Rectal smooth muscle tissue (tissue), 1 donor: ENCODE measurements at regions not wholly inside any gene's neighbourhood (a gene's known extent, or its start where the extent isn't known, plus 50 kb on each side); places are given as distances from the start of the nearest gene placed in this dataset.

Experiments used
- H3K27ac ChIP-seq: one replicate; pipeline ENCODE4 v1.7.0; 2013; ENCODE audit warnings: low read depth, low read length, inconsistent platforms
- H3K27me3 ChIP-seq: one replicate; pipeline ENCODE4 v1.7.0; 2013; ENCODE audit warnings: low read length; ENCODE audit not compliant: control insufficient read depth, insufficient read depth
- H3K36me3 ChIP-seq: one replicate; pipeline ENCODE4 v1.7.0; 2013; ENCODE audit warnings: low read length; ENCODE audit not compliant: control insufficient read depth, insufficient read depth
- H3K4me1 ChIP-seq: one replicate; pipeline ENCODE4 v1.7.0; 2013; ENCODE audit warnings: low read length; ENCODE audit not compliant: control insufficient read depth, insufficient read depth
- H3K4me3 ChIP-seq: one replicate; pipeline ENCODE4 v1.7.0; 2013; ENCODE audit warnings: low read length
- H3K9ac ChIP-seq: one replicate; pipeline ENCODE4 v1.7.0; 2013; ENCODE audit warnings: low read length

GRCh38 chr5:77926337-77926736, 150.2 kb upstream of the TBCA start:
- no peak overlapping the region for H3K9ac ChIP-seq
- no peaks in the 10 kb centered on the region for H3K4me1 ChIP-seq
- no peak overlapping the region for H3K27ac ChIP-seq
- no peak overlapping the region for H3K4me3 ChIP-seq
- no peaks in the 10 kb centered on the region for H3K27me3 ChIP-seq
- no peaks in the 10 kb centered on the region for H3K36me3 ChIP-seq

DNA sequence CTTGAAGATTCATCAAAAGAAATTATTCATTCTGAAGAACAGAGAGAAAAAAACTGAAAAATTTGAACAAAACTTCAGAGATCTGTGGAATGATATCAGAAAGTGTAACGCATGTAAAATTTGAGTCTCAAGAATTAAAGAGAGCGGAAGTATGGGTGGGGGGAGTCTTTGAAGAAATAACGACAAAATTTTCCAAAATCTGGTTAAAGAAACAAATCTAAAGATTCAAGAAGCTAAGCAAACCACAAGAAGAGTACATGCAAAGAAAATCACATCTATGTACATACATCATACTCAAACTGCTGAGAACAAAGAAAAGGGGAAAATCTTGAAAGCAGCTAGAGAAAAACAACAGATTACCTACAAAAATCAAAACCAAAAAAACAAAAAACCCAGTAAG, 149.4 kb upstream of the TBCA start:
- H3K36me3 ChIP-seq = no peaks in the 10 kb centered on the region
- no peaks in the 10 kb centered on the region for H3K27me3 ChIP-seq
- H3K4me3 ChIP-seq = no peak overlapping the region
- no peak overlapping the region for H3K9ac ChIP-seq
- H3K27ac ChIP-seq = no peak overlapping the region
- no peaks in the 10 kb centered on the region for H3K4me1 ChIP-seq

- H3K9ac ChIP-seq = no peak overlapping the region
- H3K4me1 ChIP-seq = no peaks in the 10 kb centered on the region
- H3K27ac ChIP-seq = no peak overlapping the region
- no peak overlapping the region for H3K4me3 ChIP-seq
- H3K27me3 ChIP-seq = no peaks in the 10 kb centered on the region
- H3K36me3 ChIP-seq = no peaks in the 10 kb centered on the region
Measured at GRCh38 chr5:77924081-77924480, 147.9 kb upstream of the TBCA start.

- no peak overlapping the region for H3K4me3 ChIP-seq
Measured at GRCh38 chr5:77923666-77924065, 147.5 kb upstream of the TBCA start.

GRCh38 chr5:77921094-77921768, 145.1 kb upstream of the TBCA start:
- H3K36me3 ChIP-seq = no peaks in the 10 kb centered on the region
- no peaks in the 10 kb centered on the region for H3K27me3 ChIP-seq
- H3K4me1 ChIP-seq = no peaks in the 10 kb centered on the region
- H3K9ac ChIP-seq = no peak overlapping the region
- H3K27ac ChIP-seq = no peak overlapping the region
- H3K4me3 ChIP-seq = no peak overlapping the region

More at GRCh38 chr5:77923666-77924065, 147.5 kb upstream of the TBCA start:
- Histone ChIP-seq H3K36me3 (no peaks in the 10 kb centered on the region), H3K27me3 (no peaks in the 10 kb centered on the region), H3K27ac (no peak overlapping the region), H3K9ac (no peak overlapping the region), H3K4me1 (no peaks in the 10 kb centered on the region)

DNA sequence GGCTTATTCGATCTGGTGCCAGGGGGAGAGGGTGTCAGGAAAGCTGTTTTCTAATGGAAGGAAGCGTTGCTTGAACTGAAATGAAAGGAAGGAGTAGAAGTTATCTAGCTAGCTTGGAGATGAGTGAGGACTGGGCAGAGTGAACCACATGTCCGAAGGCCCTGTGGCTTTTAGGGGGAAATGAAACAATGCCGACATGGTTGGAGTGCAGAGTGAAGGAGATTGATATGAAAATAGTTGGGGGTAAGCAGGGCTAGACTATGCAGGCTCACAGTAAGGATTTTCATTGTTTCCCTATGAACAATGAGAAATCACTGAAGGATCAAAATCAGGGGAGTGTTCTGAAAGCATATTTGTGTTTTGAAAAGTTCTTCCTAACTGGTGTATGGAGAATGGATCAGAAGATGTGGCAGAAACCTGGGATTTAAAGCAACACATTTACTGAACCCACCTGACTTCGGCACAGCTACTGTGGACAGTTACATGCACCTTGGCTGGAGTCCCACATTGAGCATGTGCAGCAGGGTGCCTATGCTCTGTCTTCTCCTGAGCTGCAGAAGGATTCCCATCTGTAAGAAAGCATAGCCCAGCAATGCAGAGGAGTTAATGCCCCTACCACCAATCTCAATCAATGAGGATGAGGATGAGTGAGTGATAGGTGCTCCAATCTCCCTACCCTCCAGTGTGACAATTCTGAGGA, 144.4 kb upstream of the TBCA start:
- H3K36me3 ChIP-seq = no peaks in the 10 kb centered on the region
- H3K9ac ChIP-seq = no peak overlapping the region
- no peak overlapping the region for H3K4me3 ChIP-seq
- H3K4me1 ChIP-seq = no peaks in the 10 kb centered on the region
- H3K27me3 ChIP-seq = no peaks in the 10 kb centered on the region
- no peak overlapping the region for H3K27ac ChIP-seq

DNA sequence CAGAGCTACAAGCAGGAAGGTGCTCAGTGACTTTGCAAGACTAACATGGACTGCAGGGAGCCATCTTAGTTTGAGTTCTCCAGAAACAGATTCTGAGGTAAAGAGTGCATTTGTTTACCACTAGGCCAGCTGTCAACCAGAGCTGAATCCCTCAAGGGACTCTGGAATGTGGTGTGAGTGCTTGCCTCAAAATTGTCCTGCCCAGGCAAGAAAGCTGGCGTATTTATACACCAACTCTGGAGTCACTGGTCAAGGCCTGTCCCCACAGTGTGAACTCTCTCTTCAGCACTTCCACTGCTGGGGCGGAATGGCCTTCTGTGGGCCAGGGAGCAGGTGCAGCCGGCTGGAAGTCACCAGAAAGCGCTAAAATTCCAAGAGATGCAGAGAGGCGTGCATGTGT, 139.2 kb upstream of the TBCA start:
- H3K4me1 ChIP-seq = no peaks in the 10 kb centered on the region
- no peaks in the 10 kb centered on the region for H3K36me3 ChIP-seq
- H3K9ac ChIP-seq = no peak overlapping the region
- H3K27me3 ChIP-seq = no peaks in the 10 kb centered on the region
- no peak overlapping the region for H3K27ac ChIP-seq
- no peak overlapping the region for H3K4me3 ChIP-seq

GRCh38 chr5:77912721-77913120, 136.6 kb upstream of the TBCA start:
- no peaks in the 10 kb centered on the region for H3K36me3 ChIP-seq
- no peak overlapping the region for H3K9ac ChIP-seq
- H3K27me3 ChIP-seq = no peaks in the 10 kb centered on the region
- no peaks in the 10 kb centered on the region for H3K4me1 ChIP-seq
- no peak overlapping the region for H3K4me3 ChIP-seq
- H3K27ac ChIP-seq = no peak overlapping the region

DNA sequence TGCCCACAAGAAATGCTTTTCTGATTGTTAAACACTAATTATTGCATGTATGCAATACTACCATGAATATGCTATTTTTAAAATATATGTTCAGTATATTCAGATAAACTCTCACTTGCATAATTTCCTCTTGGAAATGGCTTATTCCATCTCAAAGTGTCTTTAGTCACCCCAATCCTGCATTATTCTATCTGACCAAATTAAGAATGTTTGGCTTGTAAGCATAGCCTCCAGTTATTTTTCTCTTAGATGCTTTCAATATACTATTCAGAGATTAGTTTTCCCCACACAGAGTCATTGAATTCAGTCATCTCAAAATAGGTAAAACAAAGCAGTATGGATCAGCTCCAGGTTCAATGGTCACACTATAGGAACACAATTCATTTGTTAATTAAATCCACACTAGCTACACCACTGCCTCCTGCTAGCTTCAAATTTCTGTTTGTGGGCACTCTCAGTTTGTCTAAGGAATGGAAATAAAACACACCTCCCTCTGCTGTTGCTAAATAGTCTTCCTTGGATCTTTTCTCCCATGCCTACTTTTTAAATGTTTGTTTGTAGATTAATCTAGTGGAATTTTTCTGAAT, 134.6 kb upstream of the TBCA start:
- no peak overlapping the region for H3K9ac ChIP-seq
- no peaks in the 10 kb centered on the region for H3K36me3 ChIP-seq
- no peak overlapping the region for H3K4me3 ChIP-seq
- H3K27me3 ChIP-seq = no peaks in the 10 kb centered on the region
- H3K27ac ChIP-seq = no peak overlapping the region
- H3K4me1 ChIP-seq = no peaks in the 10 kb centered on the region

DNA sequence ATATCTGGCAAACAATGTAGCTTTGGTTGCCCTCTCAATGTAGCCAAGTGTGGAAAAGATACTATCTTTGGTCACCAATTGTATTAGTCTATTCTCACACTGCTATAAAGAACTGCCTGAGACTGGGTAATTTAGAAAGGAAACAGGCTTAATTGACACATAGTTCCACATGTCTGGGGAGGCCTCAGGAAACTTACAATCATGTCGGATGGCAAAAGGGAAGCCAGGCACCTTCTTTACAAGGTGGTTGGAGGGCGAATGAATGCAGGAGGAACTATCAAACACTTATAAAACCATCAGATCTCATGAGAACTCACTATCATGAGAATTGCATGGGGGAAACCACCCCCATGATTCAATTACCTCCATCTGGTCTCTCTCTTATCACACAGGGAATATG, 133.1 kb upstream of the TBCA start:
- H3K36me3 ChIP-seq = no peaks in the 10 kb centered on the region
- no peaks in the 10 kb centered on the region for H3K27me3 ChIP-seq
- no peak overlapping the region for H3K27ac ChIP-seq
- H3K4me1 ChIP-seq = no peaks in the 10 kb centered on the region
- no peak overlapping the region for H3K9ac ChIP-seq
- H3K4me3 ChIP-seq = no peak overlapping the region

GRCh38 chr5:77908787-77909186, 132.6 kb upstream of the TBCA start:
- no peaks in the 10 kb centered on the region for H3K36me3 ChIP-seq
- no peak overlapping the region for H3K4me3 ChIP-seq
- H3K27me3 ChIP-seq = no peaks in the 10 kb centered on the region
- no peak overlapping the region for H3K9ac ChIP-seq
- no peak overlapping the region for H3K27ac ChIP-seq
- H3K4me1 ChIP-seq = no peaks in the 10 kb centered on the region

DNA sequence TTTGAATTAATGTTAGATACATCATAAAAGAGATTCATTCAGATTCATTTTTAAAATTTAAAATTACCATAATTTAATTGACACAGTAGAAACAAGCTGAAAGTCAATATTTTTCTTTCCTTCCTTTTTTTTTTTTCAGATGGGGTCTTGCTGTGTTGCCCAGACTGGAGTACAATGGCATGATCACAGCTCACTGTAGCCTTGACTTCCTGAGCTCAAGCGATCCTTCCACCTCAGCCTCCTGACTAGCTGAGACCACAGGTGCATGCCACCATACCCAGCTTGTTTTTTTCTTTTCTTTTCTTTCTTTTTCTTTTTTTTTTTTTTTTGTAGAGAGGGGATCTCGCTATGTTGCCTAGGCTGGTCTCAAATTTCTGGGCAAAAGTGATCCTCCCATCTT, 131.6 kb upstream of the TBCA start:
- H3K36me3 ChIP-seq = no peaks in the 10 kb centered on the region
- H3K4me3 ChIP-seq = no peak overlapping the region
- no peaks in the 10 kb centered on the region for H3K4me1 ChIP-seq
- H3K27ac ChIP-seq = no peak overlapping the region
- H3K27me3 ChIP-seq = no peaks in the 10 kb centered on the region
- no peak overlapping the region for H3K9ac ChIP-seq

- Histone ChIP-seq H3K27me3 (no peaks in the 10 kb centered on the region), H3K4me3 (no peak overlapping the region), H3K27ac (no peak overlapping the region), H3K36me3 (no peaks in the 10 kb centered on the region), H3K4me1 (no peaks in the 10 kb centered on the region), H3K9ac (no peak overlapping the region)
Measured at GRCh38 chr5:77906806-77907205, 130.7 kb upstream of the TBCA start.
